ENCODE measurements at regions not wholly inside any gene's neighbourhood (a gene's known extent, or its start where the extent isn't known, plus 50 kb on each side); places are given as distances from the start of the nearest gene placed in this dataset.

- TF ChIP-seq LEF1 (IDR thresholded peaks at IDR 0.05) (no peak), RBM22 (IDR thresholded peaks at IDR 0.05; ENCODE audit: low read depth, low read length, poor library complexity, severe bottlenecking) (no peak), ASH1L (IDR thresholded peaks at IDR 0.05; ENCODE audit: borderline replicate concordance, low read depth, partially characterized antibody) (no peak), FOXP1 (CRISPR knock-in tag; IDR thresholded peaks at IDR 0.05) (no peak), CREBBP (IDR thresholded peaks at IDR 0.05; ENCODE audit: low read depth, low read length) (no peak), CEBPG (CRISPR knock-in tag; IDR thresholded peaks at IDR 0.05) (no peak), CEBPG (tag; conservative IDR thresholded peaks at IDR 0.05 in 1 of 2, IDR thresholded peaks at IDR 0.05 in 1 of 2) (no peak), CTCF (IDR thresholded peaks at IDR 0.05 in 2 of 3, conservative IDR thresholded peaks at IDR 0.05 in 1 of 3; ENCODE audit: insufficient read depth in 2 of 3, low read depth in 1 of 3, low read length in 3 of 3) (no peak), SIN3A (IDR thresholded peaks at IDR 0.05; ENCODE audit: borderline replicate concordance in 2 of 2, control insufficient read depth in 1 of 2, low read depth in 2 of 2, low read length in 2 of 2) (no peak), RERE (CRISPR knock-in tag; IDR thresholded peaks at IDR 0.05; ENCODE audit: borderline replicate concordance) (no peak), ZBTB26 (CRISPR knock-in tag; IDR thresholded peaks at IDR 0.05) (no peak), EWSR1 (IDR thresholded peaks at IDR 0.05; ENCODE audit: borderline replicate concordance, low read depth, partially characterized antibody) (no peak), SMARCE1 (IDR thresholded peaks at IDR 0.05) (no peak), ZNF146 (CRISPR knock-in tag; IDR thresholded peaks at IDR 0.05; ENCODE audit: unreplicated experiment) (no peak), TFAP4 (CRISPR knock-in tag; IDR thresholded peaks at IDR 0.05; ENCODE audit: borderline replicate concordance) (peak; percentile 41; the same call in 1 of the 2 replicates), EHMT2 (IDR thresholded peaks at IDR 0.05) (no peak), ZNF316 (IDR thresholded peaks at IDR 0.05) (no peak), U2AF2 (optimal IDR thresholded peaks at IDR 0.05; ENCODE audit: low read depth, low read length) (no peak)
Observed at GRCh38 chr2:8511868-8512612, 169.8 kb upstream of the ID2 start (continued).

Measured in K562 (cell line).